Stimulated activated CD4-positive, alpha-beta T cell treated with anti-CD3 and anti-CD28 coated beads, TNF-alpha, amount 100 ng/mL, for 24 hours (primary cell): ENCODE measurements at regions not wholly inside any gene's neighbourhood (a gene's known extent, or its start where the extent isn't known, plus 50 kb on each side); places are given as distances from the start of the nearest gene placed in this dataset.

Experiments
- DNase-seq, 3 experiments: peaks; one replicate each; pipeline ENCODE4 v3.0.0-alpha.2; 2020; ENCODE audit warnings: low read depth in 3 of 3

- no peak for DNase-seq
These were observed 294.0 kb upstream of the C1orf87 start for GRCh38 chr1:60367532-60367931.

- no peak for DNase-seq
These were observed 285.9 kb upstream of the C1orf87 start for GRCh38 chr1:60359431-60359830.

GRCh38 chr1:60350531-60350930, 277.0 kb upstream of the C1orf87 start:
- DNase-seq, result no peak

GRCh38 chr1:60348884-60349283, 275.3 kb upstream of the C1orf87 start:
- DNase-seq, result no peak

- no peak for DNase-seq
These were observed 272.1 kb upstream of the C1orf87 start for GRCh38 chr1:60345621-60346020.

GRCh38 chr1:60345049-60345448, 271.5 kb upstream of the C1orf87 start:
- no peak for DNase-seq

- DNase-seq, result no peak
These were observed 270.2 kb upstream of the C1orf87 start for GRCh38 chr1:60343736-60344135.

GRCh38 chr1:60342569-60342968, 269.0 kb upstream of the C1orf87 start:
- DNase-seq, result no peak

GRCh38 chr1:60341274-60341673, 267.7 kb upstream of the C1orf87 start:
- DNase-seq, result no peak

GRCh38 chr1:60331647-60332046, 258.1 kb upstream of the C1orf87 start:
- no peak for DNase-seq

GRCh38 chr1:60329651-60330050, 256.1 kb upstream of the C1orf87 start:
- DNase-seq, result no peak

- DNase-seq, result no peak
These were observed 238.3 kb upstream of the C1orf87 start for GRCh38 chr1:60311838-60312237.

- DNase-seq, result no peak
These were observed 226.0 kb upstream of the C1orf87 start for GRCh38 chr1:60299581-60299980.

- DNase-seq, result no peak
These were observed 224.7 kb upstream of the C1orf87 start for GRCh38 chr1:60298290-60298689.

- DNase-seq, result no peak
These were observed 223.2 kb upstream of the C1orf87 start for GRCh38 chr1:60296794-60297193.

GRCh38 chr1:60292140-60292539, 218.6 kb upstream of the C1orf87 start:
- no peak for DNase-seq

- no peak for DNase-seq
These were observed 216.8 kb upstream of the C1orf87 start for GRCh38 chr1:60290393-60290792.

GRCh38 chr1:60287536-60287935, 214.0 kb upstream of the C1orf87 start:
- no peak for DNase-seq

- no peak for DNase-seq
These were observed 210.1 kb upstream of the C1orf87 start for GRCh38 chr1:60283690-60284089.

- peak in 2 of 3 experiments; percentile 2 to 11 for DNase-seq
These were observed 207.9 kb upstream of the C1orf87 start for GRCh38 chr1:60281360-60281932.

- no peak for DNase-seq
These were observed 207.2 kb upstream of the C1orf87 start for GRCh38 chr1:60280819-60281218.

GRCh38 chr1:60280256-60280655, 206.7 kb upstream of the C1orf87 start:
- DNase-seq, result no peak

- no peak for DNase-seq
These were observed 206.2 kb upstream of the C1orf87 start for GRCh38 chr1:60279798-60280197.

GRCh38 chr1:60277269-60277668, 203.7 kb upstream of the C1orf87 start:
- no peak for DNase-seq
